MG63 (cell line): ENCODE measurements at regions not wholly inside any gene's neighbourhood (a gene's known extent, or its start where the extent isn't known, plus 50 kb on each side); places are given as distances from the start of the nearest gene placed in this dataset.
A peak's percentile ranks its signal among the peaks of the same experiment; 100 is the strongest.

Experiments used
- DNase-seq: peaks from one replicate; pipeline ENCODE4 v3.0.0-alpha.2; 2020
- H3K27me3 ChIP-seq: fragments of 250-450 bp; sonication (Bioruptor Pico); 2 replicates; pipeline ENCODE4 v1.5.1; 2020; ENCODE audit warnings: mild to moderate bottlenecking, moderate library complexity
- H3K36me3 ChIP-seq: fragments of 250-450 bp; sonication (Bioruptor Pico); 2 replicates; pipeline ENCODE4 v1.5.1; 2020; ENCODE audit warnings: mild to moderate bottlenecking, moderate library complexity
- H3K4me3 ChIP-seq: fragments of 250-450 bp; sonication (Bioruptor Pico); 2 replicates; pipeline ENCODE4 v1.5.1; 2020; ENCODE audit warnings: mild to moderate bottlenecking, moderate library complexity
- H3K9me3 ChIP-seq: fragments of 250-450 bp; sonication (Bioruptor Pico); 2 replicates; pipeline ENCODE4 v1.5.1; 2020; ENCODE audit warnings: mild to moderate bottlenecking, moderate library complexity

DNA sequence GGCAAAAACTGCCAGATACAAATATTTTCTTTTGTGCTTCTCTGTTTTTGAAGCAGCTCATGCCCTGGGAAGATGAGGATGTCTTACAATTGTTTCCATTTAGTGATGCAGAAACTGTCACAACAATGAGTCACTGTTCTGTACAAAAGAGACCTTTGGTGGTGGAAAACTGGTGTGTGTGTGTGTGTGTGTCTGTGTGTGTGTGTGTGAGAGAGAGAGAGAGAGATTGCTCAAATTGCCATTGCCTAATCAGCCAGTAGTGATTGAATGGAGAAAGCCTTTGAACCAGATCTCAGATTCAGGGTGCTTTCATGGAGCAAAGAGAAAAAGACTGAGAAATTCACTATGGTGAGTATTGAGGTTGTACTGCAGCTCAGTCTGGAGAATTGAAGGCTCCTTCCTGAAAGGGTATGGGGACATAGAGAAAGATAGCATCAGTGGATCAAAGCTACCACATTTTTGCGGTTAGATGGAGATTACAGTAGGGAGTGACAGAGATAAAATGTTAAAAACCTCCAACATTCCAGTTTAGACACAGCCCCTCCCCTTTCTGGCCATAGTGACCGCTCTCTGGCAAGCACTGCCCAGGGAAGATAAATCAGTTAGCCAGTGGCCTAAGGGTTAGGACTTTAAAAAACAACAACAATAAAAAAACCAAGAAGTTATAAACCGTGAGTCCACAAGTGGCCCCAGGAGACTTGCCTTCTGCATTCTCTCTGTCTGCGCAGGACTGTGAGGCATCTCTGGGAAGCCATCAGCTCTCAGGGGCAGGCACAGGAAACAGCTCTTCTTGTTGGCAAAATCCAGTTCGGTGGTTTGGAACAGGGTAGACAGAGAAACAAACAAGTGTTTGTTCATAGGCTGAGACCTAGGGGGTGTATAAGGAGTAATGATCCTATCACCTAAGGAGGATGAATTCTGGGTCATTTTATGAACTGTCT is 406.5 kb downstream of the DUSP10 start:
- H3K9me3 ChIP-seq, result peaks cover 18% of the 10 kb centered on the region
- DNase-seq, result peak; percentile 68
- no peaks in the 10 kb centered on the region for H3K36me3 ChIP-seq
- no peak overlapping the region; the same call in 1 of the 2 replicates for H3K4me3 ChIP-seq
- no peaks in the 10 kb centered on the region for H3K27me3 ChIP-seq

DNA sequence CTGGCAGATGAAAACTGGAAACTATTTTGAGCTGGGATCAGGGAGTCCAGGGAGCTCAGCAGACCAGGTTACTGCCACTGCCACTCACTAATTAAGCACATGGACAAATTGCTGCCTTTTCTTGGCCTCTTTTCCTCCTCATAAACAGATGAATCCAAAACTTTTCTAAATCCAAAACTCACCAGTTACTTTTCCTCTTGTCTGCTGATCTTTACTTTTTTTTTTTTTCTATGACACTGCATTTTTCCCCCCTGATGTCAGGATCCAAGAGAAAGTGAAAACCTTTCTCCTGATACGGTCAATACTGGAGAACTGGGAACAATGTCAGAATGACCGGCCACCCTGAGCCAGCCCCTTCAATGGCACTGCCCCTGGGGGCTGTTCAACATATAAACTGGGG is 405.8 kb downstream of the DUSP10 start:
- DNase-seq, result no peak
- Histone ChIP-seq H3K4me3 (no peak overlapping the region; the same call in 1 of the 2 replicates), H3K36me3 (no peaks in the 10 kb centered on the region), H3K27me3 (no peaks in the 10 kb centered on the region), H3K9me3 (peaks cover 15% of the 10 kb centered on the region)

DNA sequence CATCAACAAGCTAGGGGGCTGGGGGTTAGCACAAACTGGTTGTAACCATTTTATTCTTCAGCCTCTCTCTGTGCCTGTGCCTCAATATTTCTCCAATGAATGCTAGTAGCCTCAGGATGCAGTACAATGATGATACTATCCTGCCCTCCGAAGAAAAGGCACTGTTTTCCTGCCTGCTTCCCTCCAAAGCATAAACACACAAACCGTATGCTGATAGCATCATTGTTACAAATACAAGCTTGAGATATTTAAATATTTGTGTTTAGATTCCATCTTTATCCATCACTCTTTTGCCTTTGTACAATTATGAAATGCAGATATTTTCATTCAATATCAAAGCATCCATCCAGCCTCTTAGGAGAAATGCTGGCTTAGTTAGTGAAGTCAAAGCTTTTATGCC is 404.8 kb downstream of the DUSP10 start:
- no peak overlapping the region for H3K4me3 ChIP-seq
- H3K9me3 ChIP-seq, result peaks cover 5% of the 10 kb centered on the region
- no peaks in the 10 kb centered on the region for H3K27me3 ChIP-seq
- no peak for DNase-seq
- no peaks in the 10 kb centered on the region for H3K36me3 ChIP-seq

DNA sequence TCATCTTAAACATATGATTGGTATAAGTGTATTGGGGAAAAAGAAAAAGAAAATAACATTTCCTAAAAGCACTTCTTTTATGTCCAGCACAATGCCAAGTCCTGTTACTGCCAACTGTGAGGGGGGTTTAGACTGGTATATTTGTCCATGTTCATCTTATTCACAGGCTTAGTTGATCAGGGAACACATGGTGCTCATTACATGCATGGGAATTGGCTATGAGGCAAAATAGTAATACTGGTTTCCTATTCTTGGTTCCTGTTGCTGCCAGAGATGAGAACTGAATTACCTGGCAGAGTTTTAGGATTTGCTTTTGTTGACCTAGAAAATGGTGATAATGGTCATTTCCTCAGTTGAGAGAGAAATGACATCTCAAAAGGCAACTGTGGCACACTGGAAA is 398.8 kb downstream of the DUSP10 start:
- no peaks in the 10 kb centered on the region for H3K27me3 ChIP-seq
- H3K4me3 ChIP-seq, result no peak overlapping the region
- no peaks in the 10 kb centered on the region for H3K36me3 ChIP-seq
- no peak for DNase-seq
- no peaks in the 10 kb centered on the region for H3K9me3 ChIP-seq

DNA sequence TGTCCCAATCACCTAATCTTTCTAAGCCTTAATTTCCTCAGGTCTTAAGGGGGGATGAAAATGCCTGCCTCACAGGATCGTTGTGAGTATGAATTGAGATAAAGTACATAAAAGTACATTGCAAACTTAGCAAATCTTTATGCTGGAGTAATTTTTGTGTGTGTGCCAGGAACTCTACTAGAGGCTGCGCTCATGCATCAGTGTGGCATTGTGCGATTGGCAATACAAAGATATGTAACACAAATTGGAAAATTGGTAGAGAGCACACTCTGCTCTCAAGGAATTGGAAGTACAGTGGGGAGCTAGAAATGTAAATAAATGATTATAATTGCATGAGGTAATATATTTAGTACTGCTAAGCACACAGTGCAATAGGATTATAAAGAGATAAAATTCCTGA is 398.3 kb downstream of the DUSP10 start:
- no peaks in the 10 kb centered on the region for H3K36me3 ChIP-seq
- H3K4me3 ChIP-seq, result no peak overlapping the region
- no peak for DNase-seq
- no peaks in the 10 kb centered on the region for H3K9me3 ChIP-seq
- no peaks in the 10 kb centered on the region for H3K27me3 ChIP-seq

DNA sequence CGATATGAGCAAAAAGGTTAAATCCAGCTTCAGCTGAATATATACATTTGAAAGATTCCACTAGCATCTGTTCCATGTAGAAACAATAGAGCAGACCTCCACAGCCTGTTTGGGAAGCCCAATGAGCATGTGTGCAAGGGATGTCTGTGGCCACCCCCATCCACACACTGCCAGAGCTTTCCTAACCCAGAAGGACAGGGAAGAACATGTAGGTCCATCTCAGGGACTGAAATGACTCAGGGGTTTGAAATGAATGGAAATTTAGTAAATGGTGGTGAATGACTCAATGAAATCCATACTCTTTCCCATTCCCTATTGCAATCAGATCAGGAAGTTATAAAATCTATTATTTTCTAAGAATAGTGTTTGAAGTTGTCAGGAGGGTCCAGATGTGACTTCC is 397.2 kb downstream of the DUSP10 start:
- H3K27me3 ChIP-seq, result no peaks in the 10 kb centered on the region
- H3K4me3 ChIP-seq, result no peak overlapping the region
- no peaks in the 10 kb centered on the region for H3K36me3 ChIP-seq
- DNase-seq, result no peak
- no peaks in the 10 kb centered on the region for H3K9me3 ChIP-seq

DNA sequence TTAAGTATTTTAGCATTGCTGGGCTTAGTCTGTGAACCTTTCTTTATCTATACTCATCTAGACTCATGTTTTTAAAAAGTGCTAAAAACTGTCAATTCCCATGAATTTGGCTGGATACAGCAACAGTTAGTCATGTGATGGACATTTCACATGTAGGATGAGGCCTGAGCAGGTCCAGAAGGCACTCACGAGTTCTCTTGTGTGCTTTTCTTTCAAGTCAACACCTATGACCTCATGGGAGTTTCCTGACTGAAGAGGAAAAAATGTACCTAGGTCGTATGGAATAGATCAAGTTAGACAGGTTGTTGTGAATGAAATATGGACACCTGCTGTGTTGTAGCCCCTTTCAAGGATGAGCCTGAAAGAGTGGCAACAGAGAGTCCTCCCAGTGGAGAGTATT is 394.2 kb downstream of the DUSP10 start:
- H3K36me3 ChIP-seq, result no peaks in the 10 kb centered on the region
- DNase-seq, result no peak
- H3K27me3 ChIP-seq, result no peaks in the 10 kb centered on the region
- no peak overlapping the region for H3K4me3 ChIP-seq
- H3K9me3 ChIP-seq, result no peaks in the 10 kb centered on the region

DNA sequence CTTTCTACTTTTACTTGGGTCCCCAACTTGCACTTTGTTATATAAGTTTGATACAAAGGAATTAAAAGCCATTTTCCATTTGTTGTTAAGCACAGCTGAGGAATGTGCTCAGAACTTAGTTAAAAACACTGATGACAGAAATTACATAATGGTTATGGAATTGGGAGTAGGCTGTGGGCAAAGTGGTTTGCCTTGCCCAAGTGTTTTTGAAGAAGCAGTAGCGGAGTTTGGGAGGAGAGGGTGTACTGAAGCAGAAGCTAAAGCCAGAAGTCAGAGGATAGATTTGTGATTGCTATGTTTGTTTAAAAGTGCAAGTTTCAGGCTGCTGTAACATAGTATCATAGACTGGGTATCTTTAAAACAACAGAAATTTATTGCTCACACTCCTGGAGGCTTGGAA is 391.8 kb downstream of the DUSP10 start:
- no peaks in the 10 kb centered on the region for H3K27me3 ChIP-seq
- H3K9me3 ChIP-seq, result peaks cover 2% of the 10 kb centered on the region
- no peak for DNase-seq
- H3K4me3 ChIP-seq, result no peak overlapping the region
- no peaks in the 10 kb centered on the region for H3K36me3 ChIP-seq

DNA sequence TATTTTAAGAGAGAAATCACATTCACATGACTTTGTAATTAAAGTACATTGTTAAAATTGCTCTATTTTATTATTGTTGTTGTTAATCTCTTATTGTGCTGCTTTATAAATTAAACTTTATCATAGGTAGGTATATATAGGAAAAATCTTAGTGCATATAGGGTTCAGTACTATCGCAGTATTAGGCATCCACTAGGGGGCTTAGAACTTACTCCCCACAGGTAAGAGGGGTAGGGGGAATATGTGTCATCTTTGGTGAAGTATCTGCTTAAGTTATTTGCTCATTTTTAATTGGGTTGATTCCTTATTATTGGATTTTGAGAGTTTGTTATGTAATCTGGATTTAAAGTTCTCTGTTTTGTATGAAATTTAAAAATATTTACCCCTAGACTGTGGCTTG is 385.2 kb downstream of the DUSP10 start:
- Histone ChIP-seq H3K27me3 (no peaks in the 10 kb centered on the region), H3K9me3 (peaks cover 2% of the 10 kb centered on the region), H3K36me3 (no peaks in the 10 kb centered on the region), H3K4me3 (no peak overlapping the region)
- DNase-seq, result no peak

DNA sequence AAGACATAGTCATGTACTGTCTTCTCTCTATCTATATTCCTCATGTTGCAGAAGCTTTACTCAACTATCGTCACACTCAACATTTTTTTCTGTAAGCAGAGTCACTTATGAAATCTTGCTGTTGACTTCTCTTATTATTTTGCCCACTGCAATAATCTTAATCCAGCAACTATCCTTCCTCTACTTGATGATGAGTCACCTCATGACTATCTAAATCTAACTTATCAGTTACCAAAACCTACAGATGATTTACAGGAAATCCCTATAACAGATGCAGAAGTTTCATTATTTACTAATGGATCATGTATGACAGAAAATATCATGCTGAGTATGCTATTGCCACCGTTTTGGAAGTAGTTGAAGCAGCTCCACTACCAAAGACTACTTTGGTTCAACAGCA is 378.9 kb downstream of the DUSP10 start:
- Histone ChIP-seq H3K9me3 (no peaks in the 10 kb centered on the region; the same call in 1 of the 2 replicates), H3K36me3 (no peaks in the 10 kb centered on the region), H3K4me3 (no peak overlapping the region), H3K27me3 (no peaks in the 10 kb centered on the region)
- no peak for DNase-seq

DNA sequence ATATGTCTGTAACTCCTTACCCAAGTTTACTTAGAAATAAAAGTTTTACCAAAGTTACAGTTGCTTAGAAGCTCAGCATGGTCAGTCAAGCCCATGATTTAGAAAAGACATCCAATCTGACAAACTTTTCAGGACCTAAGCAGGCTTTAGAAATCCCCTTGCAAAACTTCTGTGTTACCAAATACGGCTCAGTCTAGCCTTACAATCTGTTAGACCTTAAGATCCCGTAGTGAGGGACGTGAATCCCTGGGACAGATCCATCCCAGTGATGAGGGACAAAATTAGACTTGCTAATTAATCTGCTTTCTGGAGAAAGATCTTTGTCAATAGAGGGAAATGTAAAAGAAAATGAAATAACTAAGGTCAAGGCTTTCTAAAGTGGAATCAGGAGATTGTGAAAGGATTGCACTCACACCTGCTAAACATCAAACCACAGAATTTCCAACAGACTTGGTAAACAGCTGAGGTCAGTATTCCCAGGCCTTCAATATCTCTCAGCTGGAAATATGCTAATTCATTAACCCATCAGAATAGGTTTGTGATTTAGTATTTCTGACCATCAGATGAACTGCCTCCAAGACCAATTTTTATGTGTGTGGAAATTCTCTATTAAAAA is 375.3 kb downstream of the DUSP10 start:
- H3K27me3 ChIP-seq, result no peaks in the 10 kb centered on the region
- no peak for DNase-seq
- no peaks in the 10 kb centered on the region for H3K36me3 ChIP-seq
- H3K9me3 ChIP-seq, result no peaks in the 10 kb centered on the region; the same call in none of the 2 replicates
- no peak overlapping the region for H3K4me3 ChIP-seq

DNA sequence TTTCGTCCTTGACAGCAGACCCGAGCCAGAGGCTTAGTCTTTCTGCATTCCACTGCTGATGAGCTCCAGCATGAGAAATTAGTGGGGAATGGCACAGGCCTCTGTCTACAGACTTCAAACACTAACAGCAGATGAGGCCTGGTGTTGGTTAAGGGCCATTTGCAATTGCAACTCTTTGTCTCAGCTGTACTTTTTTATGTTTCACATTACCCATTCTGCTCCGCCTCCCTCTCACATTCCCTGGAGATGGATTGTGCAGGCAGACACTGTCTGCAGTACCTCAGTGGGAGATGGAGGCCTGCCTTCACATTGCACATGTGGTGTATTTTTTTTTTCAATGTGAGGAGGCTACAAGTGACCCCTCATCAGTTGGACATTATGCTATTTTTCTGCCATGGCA is 370.2 kb downstream of the DUSP10 start:
- DNase-seq, result no peak
- no peaks in the 10 kb centered on the region for H3K36me3 ChIP-seq
- no peak overlapping the region for H3K4me3 ChIP-seq

DNA sequence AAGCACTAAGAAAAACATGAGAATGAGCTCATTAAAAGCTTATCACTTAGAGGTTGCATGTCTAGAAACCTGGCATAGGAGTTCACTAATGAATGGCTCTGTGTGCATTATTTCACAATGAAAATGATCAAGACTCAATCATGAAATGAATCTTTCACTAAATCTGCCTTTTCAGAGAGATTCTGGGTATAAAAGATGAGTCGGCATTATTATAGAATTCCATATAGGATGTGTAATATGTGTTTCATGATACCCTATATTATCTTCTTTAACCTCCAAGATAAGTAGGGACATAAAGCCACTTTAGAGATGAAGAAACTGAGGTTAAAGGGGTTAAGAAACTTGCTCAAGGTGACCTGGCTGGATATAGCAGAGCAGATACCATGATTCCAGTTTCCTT is 368.1 kb downstream of the DUSP10 start:
- H3K36me3 ChIP-seq, result no peaks in the 10 kb centered on the region

More for the DNA sequence above, 370.2 kb downstream of the DUSP10 start:
- Histone ChIP-seq H3K9me3 (no peaks in the 10 kb centered on the region; the same call in 1 of the 2 replicates), H3K27me3 (no peaks in the 10 kb centered on the region)

DNA sequence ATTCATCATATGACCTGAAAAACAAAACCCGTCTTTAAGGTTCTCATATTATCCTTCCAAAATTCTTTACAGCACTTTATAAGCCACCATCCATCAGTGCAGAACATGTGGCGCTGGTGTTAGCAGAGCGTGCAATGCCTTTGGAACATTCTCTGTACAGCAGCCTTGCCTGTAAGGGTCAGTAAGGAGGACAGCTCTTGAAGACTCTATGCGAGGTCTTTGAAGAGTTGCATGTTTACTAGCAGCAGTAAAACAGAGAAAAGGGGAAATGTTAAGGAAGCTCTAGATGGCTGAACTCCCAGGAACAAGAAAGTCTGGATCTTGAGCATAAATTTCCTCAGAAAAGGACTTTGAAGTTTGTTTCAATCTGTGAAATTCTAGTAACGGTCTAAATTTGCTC is 365.6 kb downstream of the DUSP10 start:
- Histone ChIP-seq H3K27me3 (no peaks in the 10 kb centered on the region), H3K36me3 (no peaks in the 10 kb centered on the region), H3K4me3 (no peak overlapping the region), H3K9me3 (no peaks in the 10 kb centered on the region)
- no peak for DNase-seq

More for the DNA sequence above, 368.1 kb downstream of the DUSP10 start:
- no peaks in the 10 kb centered on the region for H3K27me3 ChIP-seq
- no peak for DNase-seq
- H3K9me3 ChIP-seq, result no peaks in the 10 kb centered on the region; the same call in 1 of the 2 replicates
- no peak overlapping the region for H3K4me3 ChIP-seq

DNA sequence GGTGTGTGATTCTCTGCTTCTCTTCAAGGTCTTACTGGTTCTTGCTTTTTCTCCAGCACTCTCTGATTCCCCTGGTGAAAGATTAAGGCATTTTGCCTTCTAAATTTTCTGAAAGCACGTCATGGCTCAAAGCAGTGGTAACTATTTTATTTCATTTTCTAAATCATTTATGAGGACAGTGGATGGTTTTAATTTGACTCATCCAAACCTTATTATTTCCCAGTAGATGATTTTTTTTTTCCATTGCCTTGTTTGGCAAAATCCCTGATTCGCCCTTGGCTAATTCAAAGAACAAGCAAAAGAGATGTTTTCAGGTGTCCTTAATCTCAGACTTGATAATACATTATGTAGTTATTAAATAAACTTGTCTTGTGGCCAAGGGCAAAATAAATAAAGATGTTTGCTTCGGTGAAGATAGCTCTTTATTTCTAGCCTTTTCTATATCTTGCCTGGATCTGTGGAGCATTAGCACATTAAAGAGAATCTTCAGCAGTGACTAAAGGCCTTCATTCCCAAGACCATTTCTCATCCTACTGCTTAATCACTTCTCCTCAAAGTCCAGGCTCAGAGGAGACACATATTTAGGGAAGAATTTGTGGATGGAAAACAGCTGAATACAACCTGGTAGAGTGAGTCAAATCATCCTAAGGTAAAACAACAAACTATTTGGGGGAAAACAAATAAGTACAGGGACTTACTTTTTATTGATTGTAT is 359.8 kb downstream of the DUSP10 start:
- Histone ChIP-seq H3K4me3 (no peak overlapping the region), H3K9me3 (no peaks in the 10 kb centered on the region), H3K36me3 (no peaks in the 10 kb centered on the region), H3K27me3 (no peaks in the 10 kb centered on the region)
- no peak for DNase-seq

DNA sequence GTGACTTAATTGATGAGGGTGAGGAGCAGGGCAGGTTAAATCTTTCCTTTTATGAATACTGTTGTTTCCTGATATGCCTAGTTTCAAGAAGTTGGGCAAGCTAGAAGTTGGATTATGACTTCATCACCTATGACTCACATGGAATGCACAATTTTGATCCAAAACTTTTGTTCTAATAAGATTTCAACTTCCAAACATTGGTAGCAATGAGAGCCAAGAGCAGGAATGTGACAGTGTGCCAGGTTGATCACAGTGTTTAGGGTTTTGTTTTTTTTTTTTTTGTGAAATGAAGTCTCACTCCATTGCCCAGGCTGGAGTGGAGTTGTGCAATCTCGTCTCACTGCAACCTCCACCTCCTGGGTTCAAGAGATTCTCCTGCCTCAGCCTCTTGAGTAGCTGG is 349.4 kb downstream of the DUSP10 start:
- H3K4me3 ChIP-seq, result no peak overlapping the region
- no peaks in the 10 kb centered on the region for H3K27me3 ChIP-seq
- no peaks in the 10 kb centered on the region for H3K36me3 ChIP-seq
- DNase-seq, result peak; percentile 89
- peaks cover 8% of the 10 kb centered on the region for H3K9me3 ChIP-seq

DNA sequence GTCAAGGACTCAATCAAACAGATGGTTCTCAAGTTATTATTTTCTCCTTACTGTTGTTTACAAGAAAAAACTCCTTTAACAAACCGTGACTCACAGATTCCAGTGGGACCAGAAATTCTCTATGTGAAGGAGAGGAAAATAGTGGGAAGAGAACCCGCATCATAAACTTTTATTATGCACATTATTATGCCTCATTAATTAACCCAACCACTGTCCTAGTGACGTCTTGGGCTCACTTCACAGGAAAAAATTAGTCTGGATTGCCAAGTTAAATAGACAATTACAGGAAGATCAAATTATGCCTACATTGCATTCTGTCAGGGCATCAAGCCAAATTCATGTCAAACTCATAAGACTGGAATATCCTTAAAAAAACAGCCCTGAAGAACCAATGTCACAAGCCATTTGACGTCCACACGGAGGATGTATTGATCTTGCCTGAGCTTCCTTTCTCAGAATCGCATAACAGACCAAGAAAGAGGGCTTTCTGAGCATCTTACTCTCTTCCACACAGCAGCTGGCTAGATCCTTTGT is 347.8 kb downstream of the DUSP10 start:
- peak; percentile 32 for DNase-seq
- H3K9me3 ChIP-seq, result peaks cover 14% of the 10 kb centered on the region

More for the DNA sequence above, 347.8 kb downstream of the DUSP10 start:
- Histone ChIP-seq H3K4me3 (no peak overlapping the region), H3K27me3 (no peaks in the 10 kb centered on the region), H3K36me3 (no peaks in the 10 kb centered on the region)
